ENCODE measurements at regions not wholly inside any gene's neighbourhood (a gene's known extent, or its start where the extent isn't known, plus 50 kb on each side); places are given as distances from the start of the nearest gene placed in this dataset.

GRCh38 chr12:94059394-94060368 lies 88.7 kb upstream of the PLXNC1 start:
- no peak for TF ChIP-seq CTCF (IDR thresholded peaks at IDR 0.05; ENCODE audit: low read depth, low read length)
- no peak for TF ChIP-seq EZH2phosphoT487 (IDR thresholded peaks at IDR 0.05; ENCODE audit: low read depth)
